ENCODE measurements at regions not wholly inside any gene's neighbourhood (a gene's known extent, or its start where the extent isn't known, plus 50 kb on each side); places are given as distances from the start of the nearest gene placed in this dataset.

GRCh38 chr2:237150831-237151375 is 65.2 kb downstream of the COPS8 start:
- TF ChIP-seq CTCF (IDR thresholded peaks at IDR 0.05) (no peak), MXI1 (IDR thresholded peaks at IDR 0.05; ENCODE audit: low read depth, low read length) (no peak), REST (IDR thresholded peaks at IDR 0.05; ENCODE audit: low read depth, low read length) (no peak), EP300 (IDR thresholded peaks at IDR 0.05; ENCODE audit: borderline replicate concordance in 1 of 2, low read depth in 1 of 2, low read length in 1 of 2) (no peak), GABPA (IDR thresholded peaks at IDR 0.05; ENCODE audit: low read depth) (no peak)
